ENCODE measurements at regions not wholly inside any gene's neighbourhood (a gene's known extent, or its start where the extent isn't known, plus 50 kb on each side); places are given as distances from the start of the nearest gene placed in this dataset.
A peak's percentile ranks its signal among the peaks of the same experiment; 100 is the strongest.

DNA sequence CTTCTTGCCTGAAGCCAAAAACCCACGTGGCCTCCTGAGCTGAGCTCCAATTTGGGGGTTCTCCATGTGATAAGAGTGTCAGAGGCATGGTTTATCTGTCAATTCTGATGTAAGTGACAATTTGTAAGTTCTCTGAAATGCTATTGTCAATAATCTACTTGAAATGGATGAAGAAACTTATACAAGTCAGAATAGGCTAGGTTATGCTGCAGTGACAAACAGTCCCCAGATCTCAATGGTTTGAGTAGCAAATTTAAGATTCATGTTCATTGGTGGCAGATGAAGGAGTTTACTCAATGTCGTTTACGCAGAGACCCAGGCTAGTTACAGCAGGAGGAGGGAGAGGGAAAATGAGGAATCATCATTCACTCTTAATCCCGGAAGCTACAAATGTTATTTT, 352.4 kb downstream of the KIF16B start:
- no peak for DNase-seq (ENCODE audit: low read depth in 2 of 2)

DNA sequence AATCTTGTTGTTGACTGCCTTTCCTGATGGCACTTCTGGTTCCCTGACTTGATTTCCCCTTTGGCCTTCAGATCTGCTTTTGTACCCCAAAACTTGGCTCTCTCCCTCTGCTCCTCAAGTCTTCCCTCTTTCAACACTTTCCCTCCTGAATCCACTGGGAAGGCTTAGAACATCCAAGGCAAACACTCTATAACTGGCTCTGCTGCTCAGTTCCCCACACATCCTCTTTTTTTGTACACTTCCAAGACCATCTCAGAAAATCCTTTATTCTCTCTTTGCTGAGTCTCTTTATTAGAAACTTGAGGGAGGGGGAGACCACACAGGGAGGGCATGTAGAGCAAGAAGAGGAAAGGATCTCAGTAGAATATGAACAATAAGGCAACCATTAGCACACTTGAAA, 354.1 kb downstream of the KIF16B start:
- DNase-seq (ENCODE audit: low read depth in 2 of 2): no peak

DNA sequence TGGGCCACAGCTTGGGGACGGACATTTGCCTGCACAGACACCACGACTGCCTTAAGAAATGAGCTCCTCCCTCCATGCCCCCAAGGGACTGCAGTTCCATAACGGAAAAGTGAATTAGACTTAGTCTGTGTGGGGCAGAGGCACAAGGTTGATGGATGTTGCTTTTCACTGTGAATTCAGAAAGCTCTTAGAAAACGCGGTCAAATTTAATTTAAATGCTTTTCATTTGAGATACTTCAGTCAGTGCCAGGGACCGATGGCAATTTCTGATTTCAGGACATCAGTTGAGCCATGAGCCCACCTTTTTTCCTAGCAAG, 356.4 kb downstream of the KIF16B start:
- no peak for DNase-seq (ENCODE audit: low read depth in 2 of 2)

DNA sequence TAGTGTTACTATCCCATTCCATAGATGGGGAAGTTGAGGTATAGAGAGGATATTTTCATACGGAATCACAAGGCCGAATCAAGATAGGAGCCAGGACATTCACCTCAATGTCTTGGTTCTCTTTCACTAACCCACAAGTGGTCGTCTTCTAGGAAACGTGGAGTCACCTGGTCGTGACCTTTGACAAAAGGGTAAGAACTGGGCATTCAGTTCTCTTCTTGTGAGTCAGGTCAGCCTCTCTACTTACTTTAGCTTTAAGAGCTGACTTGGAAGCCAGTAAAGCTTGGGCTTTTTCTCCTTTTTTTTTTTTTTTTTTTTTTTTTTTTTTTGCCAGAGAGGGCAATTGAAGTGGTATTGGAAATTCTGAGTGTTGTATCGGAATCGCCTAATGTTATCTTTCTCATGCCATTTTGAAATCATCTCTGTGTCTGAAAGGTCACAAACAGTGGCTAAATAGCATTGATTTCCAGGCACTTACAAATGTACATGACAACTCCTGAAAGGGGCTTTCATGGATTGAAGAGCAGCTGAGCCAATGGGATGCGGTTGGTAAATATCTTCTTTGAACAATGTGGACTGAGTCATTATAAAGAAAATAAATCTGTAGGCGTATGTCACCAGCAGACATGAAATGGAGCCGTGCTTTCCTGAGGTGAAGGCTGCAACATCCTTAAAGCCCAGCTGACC, 356.9 kb downstream of the KIF16B start:
- DNase-seq (ENCODE audit: low read depth in 2 of 2): no peak

DNA sequence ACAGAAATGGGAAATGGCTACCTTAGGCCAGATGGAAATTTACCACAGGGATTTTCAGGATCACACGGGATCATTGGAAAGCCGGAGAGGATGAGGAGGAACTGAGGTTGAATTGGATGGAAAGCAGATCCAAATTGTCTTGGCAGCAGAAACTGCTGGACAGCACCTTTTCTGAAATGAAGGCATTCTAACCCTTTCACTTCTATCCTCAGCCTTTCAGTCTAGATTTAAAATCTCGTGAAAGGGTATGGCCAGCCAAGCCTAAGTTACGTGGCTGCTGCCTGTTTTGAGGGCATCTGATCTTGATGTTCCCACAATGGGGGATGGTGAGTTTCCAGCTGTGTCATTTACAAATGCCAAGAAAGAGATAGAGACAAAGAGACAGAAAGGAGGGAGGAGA, 358.2 kb downstream of the KIF16B start:
- no peak for DNase-seq (ENCODE audit: low read depth in 2 of 2)

DNA sequence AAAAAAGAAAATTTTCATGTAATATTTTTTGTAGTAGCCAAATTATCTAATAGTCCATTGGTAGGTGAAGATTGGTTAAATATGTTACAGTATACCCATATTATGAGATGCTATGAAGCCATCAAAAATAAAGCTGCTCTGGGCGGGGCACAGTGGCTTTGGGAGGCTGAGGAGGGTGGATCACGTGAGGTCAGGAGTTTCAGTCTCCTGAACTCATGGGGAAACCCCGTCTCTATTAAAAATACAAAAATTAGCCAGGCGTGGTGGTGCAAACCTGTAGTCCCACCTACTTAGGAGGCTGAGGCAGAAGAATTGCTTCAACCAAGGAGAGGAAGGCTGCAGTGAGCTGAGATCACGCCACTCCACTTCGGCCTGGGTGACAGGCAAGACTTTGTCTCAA, 360.5 kb downstream of the KIF16B start:
- no peak for DNase-seq (ENCODE audit: low read depth in 2 of 2)

DNA sequence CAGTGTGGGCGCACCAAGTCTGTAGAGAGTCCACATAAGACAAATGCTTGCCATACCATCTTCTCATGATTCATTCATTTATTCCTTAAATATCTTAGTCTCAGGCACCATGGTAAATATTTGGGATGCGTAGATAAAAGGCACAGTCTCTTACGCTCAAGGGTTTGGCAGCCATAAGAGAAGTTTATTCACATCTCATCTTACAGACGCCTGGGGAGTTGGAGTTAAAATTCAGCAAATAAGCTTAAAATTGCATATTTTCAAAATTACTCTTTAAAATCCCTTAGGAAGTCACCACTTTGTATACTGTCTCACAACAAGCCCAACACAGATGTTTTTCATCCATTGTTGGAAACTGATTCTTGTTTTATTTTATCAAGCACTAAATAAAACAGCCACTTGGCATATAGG, 363.3 kb downstream of the KIF16B start:
- DNase-seq (ENCODE audit: low read depth in 2 of 2): peak in 1 of 2 experiments; percentile 10

DNA sequence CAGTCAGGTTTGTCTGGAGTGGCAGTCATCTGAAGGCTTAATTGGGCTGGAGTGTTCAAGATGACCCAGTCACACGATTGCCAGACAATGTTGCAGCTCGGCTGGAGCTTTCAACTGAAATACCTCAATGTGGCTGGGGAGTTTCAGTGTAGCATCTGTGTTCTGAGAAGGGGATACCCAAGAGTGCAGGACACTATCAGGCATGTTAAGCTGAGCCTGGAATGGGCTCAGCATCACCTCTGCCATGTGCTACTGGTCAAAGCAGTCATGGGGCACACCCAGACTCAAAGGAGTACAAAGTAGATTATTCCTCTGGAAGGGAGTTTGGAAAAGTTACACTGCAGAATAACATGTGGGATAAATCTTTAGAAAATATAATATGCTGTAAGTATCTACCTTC, 363.9 kb downstream of the KIF16B start:
- DNase-seq (ENCODE audit: low read depth in 2 of 2): no peak

DNA sequence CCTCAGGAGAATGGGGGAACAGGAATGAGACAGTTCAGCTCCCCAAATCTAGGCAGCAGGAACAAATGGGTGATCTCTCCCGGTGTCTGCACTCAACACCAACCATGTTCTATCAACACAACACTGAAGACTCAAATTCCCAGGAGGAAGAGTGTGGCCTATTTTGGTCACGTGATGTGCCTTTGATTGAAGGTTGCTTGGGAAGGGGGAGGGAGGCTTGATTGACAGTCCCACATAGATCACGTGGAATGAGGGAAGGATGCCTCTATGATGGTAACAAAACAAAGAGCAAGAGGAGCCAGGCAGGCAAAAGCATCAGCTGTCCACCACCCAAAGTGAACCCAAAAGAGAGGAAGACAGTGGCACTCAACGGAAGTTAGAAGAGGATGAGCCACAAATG, 364.8 kb downstream of the KIF16B start:
- no peak for DNase-seq (ENCODE audit: low read depth in 2 of 2)

DNA sequence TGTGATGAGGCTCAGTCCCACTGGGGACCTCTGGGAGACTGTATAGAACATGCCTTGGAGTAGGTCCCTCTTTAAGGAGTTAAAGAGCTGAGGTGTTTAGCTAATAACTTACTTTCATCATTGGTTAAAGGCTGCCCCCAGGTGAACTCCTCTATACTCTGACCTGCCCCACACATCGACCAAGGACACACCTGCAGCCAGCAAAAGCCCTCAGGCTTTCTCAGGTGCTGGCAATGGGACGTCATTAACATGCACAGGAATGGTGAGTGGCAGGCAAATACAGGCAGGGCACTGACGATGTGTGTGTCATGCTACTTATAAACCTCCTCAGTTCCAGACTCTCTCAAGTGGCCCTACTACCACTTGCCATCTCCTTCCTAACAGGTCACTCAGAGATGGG, 366.4 kb downstream of the KIF16B start:
- DNase-seq (ENCODE audit: low read depth in 2 of 2): no peak

DNA sequence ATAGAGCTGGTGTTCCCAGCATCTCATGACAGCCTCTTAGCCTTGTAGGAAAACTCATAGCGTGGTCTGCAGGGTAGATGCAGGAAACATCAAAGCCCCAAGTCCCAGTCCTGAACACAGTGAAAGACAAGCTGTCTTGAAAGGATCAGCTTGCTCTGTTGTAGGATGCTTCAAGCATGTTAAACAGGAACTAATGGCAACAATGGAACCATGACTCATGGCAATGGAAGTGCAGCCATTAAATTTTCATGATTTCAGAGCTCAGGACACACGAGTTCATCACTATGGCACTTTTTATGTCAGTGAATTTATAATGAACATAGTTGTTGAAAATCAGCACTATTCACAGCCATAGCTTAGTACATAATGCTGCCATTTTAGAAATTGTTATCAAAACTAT, 367.7 kb downstream of the KIF16B start:
- no peak for DNase-seq (ENCODE audit: low read depth in 2 of 2)

DNA sequence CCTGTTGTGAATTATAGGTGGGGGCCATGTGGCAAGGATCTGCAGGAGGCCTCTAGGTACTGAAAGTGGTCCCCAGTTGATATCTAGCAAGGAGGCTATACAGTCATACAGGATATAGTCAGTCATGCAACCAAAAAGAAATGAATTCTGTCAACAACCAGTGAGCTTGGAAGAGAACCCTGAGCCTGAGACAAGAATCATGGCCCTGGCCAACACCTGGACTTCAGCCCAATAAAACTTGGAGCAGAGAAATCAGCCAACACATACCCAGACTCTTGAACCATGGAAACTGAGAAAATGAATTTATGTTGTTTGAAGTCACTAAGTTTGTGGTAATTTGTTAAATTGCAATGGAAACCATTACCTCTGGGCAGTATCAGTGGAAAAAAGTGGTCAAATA, 370.2 kb downstream of the KIF16B start:
- no peak for DNase-seq (ENCODE audit: low read depth in 2 of 2)

DNA sequence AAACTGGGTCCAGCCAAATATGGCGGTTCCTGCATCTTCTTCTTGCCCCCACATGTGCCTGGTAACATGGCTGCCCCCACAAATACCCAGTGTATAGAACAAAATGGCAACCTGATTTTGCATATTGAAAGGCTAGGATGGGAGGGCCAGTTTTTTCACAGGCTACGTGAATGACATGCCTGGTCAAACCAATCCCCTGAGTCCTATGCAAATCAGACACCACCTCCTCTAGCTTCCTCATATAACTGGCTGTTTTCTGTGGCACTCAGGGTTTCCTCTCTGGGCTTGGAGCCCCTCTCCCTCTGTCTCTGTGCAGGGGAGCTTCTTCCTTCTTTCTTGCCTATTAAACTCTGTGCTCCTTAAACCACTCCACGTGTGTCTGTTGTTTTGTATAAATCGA, 372.1 kb downstream of the KIF16B start:
- no peak for DNase-seq (ENCODE audit: low read depth in 2 of 2)

DNA sequence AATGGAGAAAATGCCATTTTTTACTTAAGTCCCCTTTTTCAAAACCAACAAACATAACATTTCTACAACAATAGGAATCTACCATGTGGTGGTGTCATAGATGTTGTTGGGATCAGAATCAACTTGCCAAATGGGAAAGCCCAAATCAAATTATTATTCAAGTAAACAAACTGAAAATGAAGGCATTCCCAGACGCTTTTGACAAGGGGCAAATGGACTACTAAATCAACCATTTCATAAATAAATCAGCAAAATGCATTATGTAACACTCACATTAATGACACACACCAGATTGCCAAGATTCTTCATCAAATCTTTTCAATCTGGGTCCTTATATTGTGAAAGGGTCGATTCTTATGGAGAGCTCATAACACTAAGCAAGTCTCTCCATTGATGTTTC, 375.6 kb downstream of the KIF16B start:
- no peak for DNase-seq (ENCODE audit: low read depth in 2 of 2)

DNA sequence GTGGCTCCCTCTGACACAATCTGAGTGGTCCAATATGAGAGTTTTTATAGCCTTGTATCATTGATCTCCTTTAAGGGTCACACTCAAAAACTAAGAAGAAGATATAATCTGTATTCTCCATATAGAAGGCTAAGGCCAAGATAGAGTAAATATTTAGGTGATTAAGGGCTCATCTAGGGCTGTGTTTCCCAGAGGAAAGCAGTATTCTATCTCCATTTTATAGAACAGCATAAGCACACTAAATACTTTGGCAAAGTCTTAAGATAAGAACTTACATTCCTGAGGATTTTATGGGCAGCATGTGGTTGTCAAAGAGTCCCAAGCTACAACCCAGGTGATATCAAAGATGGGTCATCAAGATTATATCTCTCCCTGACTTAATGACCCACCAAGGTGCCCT, 377.6 kb downstream of the KIF16B start:
- no peak for DNase-seq (ENCODE audit: low read depth in 2 of 2)

DNA sequence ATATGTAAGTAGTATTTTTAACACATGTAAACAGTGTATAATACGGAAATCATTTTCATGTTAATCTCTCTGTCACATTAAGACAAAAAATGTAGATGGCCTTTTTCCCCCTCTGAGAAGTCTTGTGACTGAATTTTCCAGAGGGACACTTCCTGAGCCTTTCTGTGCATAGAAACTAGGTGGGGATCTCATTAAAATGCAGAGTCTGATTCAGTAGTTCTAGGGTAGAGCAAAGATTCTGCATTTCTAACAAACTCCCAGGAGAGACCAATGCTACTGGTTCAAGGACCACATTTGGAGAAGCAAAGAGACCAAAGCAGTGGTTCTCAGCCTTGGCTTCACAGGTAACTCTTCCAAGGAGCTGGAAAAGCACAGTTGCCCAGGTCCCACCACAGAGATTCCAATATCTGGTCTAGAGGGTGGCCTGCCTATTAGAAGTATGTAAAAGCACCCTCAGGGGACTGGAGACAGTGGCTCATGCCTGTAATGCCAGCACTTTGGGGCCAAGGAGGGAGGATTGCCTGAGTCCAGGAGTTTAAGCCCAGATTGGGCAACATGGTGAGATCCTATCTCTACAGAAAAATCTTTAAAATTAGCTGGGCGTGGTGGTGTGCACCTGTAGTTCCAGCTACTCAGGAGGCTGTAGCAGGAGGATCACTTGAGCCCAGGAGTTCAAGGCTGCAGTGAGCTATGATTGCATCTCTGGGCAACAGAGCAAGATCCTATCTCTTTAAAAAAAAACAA, 378.5 kb downstream of the KIF16B start:
- DNase-seq (ENCODE audit: low read depth in 2 of 2): no peak

DNA sequence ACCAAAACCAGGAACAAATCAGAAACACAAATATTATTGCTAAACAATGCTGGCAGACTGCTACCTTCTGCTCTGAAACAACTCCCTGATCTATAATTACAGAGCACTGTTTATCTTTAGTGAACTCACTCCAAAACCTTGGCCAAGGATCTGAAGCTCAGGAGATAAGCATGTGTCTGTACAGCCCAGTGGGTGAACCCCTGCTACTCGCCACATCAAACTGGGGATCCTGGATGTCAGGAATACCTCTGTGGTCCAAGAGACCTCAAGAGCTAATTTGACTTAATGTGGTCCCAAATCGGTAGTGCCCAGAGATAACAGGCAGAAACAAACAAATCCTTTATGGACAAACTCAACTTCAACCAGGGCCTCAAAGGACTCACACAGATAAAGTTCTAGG, 381.8 kb downstream of the KIF16B start:
- DNase-seq (ENCODE audit: low read depth in 2 of 2): no peak

DNA sequence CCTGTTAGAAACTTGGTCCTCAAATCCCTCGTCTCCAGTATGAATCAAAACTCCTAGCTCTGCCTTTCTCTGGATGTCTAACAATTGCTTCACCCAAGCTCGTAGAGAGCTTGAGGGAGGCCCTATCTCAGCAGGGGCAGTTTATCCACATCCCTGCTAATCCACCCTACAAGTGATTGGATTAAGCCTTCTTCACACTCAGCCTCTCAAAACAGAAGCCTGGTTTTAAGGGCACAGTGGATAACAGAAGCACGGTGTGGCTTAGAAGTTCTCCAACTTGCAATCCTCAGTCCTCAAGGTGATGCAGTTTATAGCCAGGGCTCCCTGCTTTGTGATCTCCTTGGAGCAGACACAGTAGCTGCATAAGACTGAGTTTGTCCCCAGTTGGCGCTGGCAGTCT, 383.9 kb downstream of the KIF16B start:
- DNase-seq (ENCODE audit: low read depth in 2 of 2): no peak

DNA sequence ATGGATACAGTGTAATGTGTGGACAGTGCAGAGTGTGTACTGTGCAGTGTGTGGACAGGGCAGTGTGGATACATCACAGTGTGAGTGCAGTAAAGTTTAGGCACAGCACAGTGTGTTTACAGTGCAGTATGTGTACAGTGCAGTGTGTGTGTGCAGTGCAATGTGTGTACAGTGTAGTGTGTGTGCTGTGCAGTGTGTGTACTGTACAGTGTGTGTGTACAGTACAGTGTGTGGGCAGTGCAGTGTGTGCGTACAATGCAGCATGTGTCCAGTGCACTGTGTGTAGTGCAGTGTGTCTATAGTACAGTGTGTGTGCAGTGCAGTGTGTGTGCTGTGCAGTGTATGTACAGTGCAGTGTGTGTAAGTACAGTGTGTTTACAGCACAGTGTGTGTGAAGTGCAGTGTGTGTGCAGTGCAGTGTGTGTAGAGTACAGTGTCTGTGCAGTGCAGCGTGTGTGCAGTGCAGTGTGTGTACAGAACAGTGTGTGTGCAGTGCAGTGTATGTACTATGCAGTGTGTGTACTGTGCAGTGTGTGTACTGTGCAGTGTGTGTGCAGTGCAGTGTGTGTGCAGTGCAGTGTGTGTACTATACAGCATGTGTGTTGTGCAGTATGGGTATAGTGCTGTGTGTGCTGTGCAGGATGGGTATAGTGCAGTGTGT, 385.2 kb downstream of the KIF16B start:
- no peak for DNase-seq (ENCODE audit: low read depth in 2 of 2)

DNA sequence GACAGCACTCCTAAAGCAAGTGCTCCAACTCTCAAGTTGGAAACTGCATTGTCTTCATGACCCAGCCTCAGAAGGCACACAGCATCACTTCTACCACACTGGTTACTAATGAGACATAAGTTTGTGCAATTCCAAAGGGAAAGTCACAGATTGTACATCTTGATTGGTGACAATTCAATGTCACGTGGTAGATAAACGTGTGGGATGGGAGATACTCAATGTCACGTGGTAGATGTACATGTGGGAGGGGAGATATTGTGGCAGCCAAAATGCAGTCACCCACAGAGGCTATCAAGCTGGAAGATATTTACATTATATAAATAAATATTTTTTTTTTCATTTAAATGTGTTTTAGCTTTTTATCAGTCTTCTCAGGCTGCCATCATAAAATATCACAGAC, 393.3 kb downstream of the KIF16B start:
- no peak for DNase-seq (ENCODE audit: low read depth in 2 of 2)

DNA sequence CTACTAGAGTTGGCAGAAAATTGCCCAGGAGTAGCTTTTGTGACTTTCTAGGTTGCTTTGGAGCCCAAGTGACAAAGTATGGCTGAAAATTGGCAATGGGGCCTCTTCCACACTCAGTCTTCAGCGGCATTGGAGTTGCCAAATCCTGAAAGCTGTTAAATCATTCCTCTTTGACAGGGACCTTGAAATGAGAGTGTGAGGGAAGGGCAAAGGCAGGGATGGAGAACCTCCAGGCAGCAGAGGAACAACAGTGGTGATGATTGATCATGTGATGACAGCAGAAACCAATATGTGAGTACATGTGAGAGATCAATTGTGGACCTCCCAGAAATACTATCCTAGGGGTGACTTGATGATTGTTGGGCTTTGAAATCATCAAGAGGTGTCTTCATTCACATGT, 393.9 kb downstream of the KIF16B start:
- DNase-seq (ENCODE audit: low read depth in 2 of 2): no peak

DNA sequence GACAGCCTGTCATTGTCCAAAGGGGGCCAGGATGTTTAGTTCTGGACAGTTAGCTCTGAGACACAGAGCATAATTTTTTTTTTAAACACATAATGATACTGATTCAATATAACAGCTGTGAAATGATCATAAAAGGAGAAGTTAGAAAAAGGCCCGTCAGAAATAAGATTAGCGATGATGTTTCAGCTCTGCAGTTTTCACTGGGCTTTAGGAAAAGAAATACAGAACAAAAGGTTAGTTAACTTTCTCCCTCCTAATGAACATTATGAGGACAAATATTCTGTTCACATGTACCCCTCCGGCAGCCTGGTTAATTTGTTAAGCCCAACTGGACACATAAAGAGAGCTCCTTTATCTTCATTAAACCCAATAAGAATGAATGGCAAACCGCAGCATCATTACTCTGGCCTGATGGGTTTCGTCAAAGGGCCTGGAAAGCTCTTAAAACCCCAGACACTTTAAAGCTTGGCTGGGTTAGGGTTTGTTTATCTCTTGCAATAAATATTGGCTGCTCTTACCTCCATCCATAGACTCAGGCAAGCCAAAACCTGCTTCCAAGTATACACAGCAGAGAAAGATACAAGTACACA, 394.6 kb downstream of the KIF16B start:
- no peak for DNase-seq (ENCODE audit: low read depth in 2 of 2)

Measured in fibroblast of skin of left biceps (primary cell).